ENCODE measurements at regions not wholly inside any gene's neighbourhood (a gene's known extent, or its start where the extent isn't known, plus 50 kb on each side); places are given as distances from the start of the nearest gene placed in this dataset.
A peak's percentile ranks its signal among the peaks of the same experiment; 100 is the strongest.

DNA sequence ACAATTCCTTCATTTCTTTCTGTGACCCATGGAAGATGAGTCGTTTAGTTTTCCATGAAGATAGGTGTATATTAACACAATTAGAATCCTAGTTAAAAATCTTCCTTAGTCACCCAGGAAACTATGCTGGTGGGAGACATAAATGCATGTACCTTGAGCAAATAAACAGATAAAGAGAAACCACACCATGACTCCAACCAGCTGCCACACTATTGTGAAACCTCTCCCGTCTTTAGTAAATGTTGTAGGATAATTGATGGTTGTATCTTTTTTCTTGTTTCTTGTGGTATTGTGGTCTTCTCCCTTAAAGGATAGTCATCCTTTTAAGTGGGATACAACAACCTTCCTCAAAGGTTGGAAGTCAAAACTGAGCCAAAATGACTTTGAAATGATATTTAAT is 103.8 kb upstream of the LEF1 start:
- TF ChIP-seq, protein P1, sequence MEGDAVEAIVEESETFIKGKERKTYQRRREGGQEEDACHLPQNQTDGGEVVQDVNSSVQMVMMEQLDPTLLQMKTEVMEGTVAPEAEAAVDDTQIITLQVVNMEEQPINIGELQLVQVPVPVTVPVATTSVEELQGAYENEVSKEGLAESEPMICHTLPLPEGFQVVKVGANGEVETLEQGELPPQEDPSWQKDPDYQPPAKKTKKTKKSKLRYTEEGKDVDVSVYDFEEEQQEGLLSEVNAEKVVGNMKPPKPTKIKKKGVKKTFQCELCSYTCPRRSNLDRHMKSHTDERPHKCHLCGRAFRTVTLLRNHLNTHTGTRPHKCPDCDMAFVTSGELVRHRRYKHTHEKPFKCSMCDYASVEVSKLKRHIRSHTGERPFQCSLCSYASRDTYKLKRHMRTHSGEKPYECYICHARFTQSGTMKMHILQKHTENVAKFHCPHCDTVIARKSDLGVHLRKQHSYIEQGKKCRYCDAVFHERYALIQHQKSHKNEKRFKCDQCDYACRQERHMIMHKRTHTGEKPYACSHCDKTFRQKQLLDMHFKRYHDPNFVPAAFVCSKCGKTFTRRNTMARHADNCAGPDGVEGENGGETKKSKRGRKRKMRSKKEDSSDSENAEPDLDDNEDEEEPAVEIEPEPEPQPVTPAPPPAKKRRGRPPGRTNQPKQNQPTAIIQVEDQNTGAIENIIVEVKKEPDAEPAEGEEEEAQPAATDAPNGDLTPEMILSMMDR (IDR thresholded peaks at IDR 0.05; ENCODE audit: control extremely low read depth, extremely low read depth), result no peak
- no peak overlapping the region for H3K4me3 ChIP-seq

DNA sequence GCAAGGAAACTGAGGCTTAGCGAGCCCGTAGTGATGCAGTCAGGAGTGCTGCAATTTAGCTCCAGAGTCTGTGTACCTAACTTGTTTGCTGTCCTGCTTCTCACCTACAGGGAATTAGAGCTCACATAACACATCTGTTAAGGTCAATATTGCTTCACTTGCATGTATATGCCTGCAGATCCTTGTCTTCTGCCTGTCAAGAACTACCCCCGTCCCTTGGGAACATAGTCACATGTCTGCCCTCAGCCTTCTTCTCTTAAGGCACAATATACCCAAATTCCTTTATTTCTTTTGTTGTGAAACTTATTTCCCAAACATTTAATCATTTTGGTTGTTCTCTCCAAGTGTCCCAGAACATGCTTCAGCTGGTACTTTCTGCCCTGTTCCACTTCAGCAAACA is 103.3 kb upstream of the LEF1 start:
- 73 to 85% methylated on average over 3 of the region's 3 CpGs for WGBS, 2 donors
- no peak overlapping the region for H3K27ac ChIP-seq (ENCODE audit: low read depth in 1 of 2, low read length in 1 of 2)
- H3K9me3 ChIP-seq (ENCODE audit: control insufficient read depth in 4 of 4, insufficient read depth in 3 of 4, low read length in 3 of 4), result no peaks in the 10 kb centered on the region
- ATAC-seq (ENCODE audit: insufficient read depth, low FRiP score) (no peak), DNase-seq (peak in 1 of 3 donors; percentile 42)
- no peaks in the 10 kb centered on the region for H3K4me1 ChIP-seq (ENCODE audit: control insufficient read depth in 5 of 5, insufficient read depth in 5 of 5, low read length in 5 of 5)
- TF ChIP-seq, protein P1 (IDR thresholded peaks at IDR 0.05; ENCODE audit: control extremely low read depth, extremely low read depth), result no peak
- H3K9ac ChIP-seq (ENCODE audit: insufficient read depth in 1 of 2, low read length in 2 of 2), result no peak overlapping the region
- H3K27me3 ChIP-seq (ENCODE audit: control insufficient read depth in 3 of 3, insufficient read depth in 3 of 3, low read length in 2 of 3), result no peaks in the 10 kb centered on the region
- H3K36me3 ChIP-seq (ENCODE audit: control insufficient read depth in 4 of 4, insufficient read depth in 4 of 4, low read length in 4 of 4), result no peaks in the 10 kb centered on the region
- H3K4me3 ChIP-seq, result no peak overlapping the region

More for the DNA sequence above, 103.8 kb upstream of the LEF1 start:
- no peaks in the 10 kb centered on the region for H3K4me1 ChIP-seq (ENCODE audit: control insufficient read depth in 5 of 5, insufficient read depth in 5 of 5, low read length in 5 of 5)
- no peak for DNase-seq
- no peak overlapping the region for H3K9ac ChIP-seq (ENCODE audit: insufficient read depth in 1 of 2, low read length in 2 of 2)
- no peaks in the 10 kb centered on the region for H3K27me3 ChIP-seq (ENCODE audit: control insufficient read depth in 3 of 3, insufficient read depth in 3 of 3, low read length in 2 of 3)
- no peak overlapping the region for H3K27ac ChIP-seq (ENCODE audit: low read depth in 1 of 2, low read length in 1 of 2)
- no peaks in the 10 kb centered on the region for H3K36me3 ChIP-seq (ENCODE audit: control insufficient read depth in 4 of 4, insufficient read depth in 4 of 4, low read length in 4 of 4)
- no peaks in the 10 kb centered on the region for H3K9me3 ChIP-seq (ENCODE audit: control insufficient read depth in 4 of 4, insufficient read depth in 3 of 4, low read length in 3 of 4)
- 68 to 74% methylated on average over 2 of the region's 2 CpGs for WGBS, 2 donors
- no peak for ATAC-seq (ENCODE audit: insufficient read depth, low FRiP score)

DNA sequence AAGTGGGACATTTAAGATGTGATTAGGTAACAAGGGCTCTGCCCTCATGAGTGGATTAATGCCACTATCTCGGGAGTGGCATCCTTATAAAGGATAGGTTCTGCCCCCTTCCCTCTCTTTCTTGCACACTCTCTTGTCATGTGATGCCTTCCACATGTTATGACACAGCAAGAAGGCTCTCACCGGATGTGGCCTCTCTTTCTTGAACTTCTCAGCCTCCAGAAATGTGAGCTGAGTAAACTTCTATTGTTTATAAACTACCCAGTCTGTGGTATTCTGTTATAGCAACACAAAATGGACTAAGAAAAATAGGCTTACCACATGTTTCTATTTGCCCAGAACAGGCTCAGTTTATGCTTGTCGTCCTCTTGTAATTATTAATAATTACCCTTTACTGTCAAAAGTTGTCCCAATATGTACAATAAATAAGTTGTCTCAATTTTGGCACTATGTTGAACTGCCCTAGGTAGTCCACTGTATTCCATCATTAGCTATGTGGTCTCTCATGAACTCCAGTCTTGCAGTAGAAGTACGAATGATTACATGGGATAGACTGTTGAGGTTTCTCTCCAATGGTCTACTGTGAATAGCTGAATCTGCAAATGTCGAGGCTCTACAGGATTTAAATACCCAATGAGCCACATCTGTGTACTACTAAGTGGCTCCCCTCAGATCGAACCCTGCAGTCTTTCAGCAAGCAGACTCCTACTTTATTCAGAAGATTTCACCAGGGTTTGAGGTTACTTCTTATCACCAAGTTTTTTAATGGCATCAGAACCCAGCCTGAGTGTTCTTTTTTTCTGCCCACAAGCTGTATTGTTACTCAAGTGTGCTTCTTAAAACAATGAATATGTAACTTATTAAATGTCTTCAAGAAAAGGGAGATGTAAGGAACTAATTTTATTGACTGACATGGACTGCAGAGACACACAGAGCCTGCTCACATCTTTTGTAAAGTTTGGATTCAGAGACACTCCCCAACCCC is 102.0 kb upstream of the LEF1 start:
- WGBS, 2 donors, result 61 to 72% methylated on average over 6 of the region's 6 CpGs
- TF ChIP-seq, protein P1 (IDR thresholded peaks at IDR 0.05; ENCODE audit: control extremely low read depth, extremely low read depth), result no peak
- no peak overlapping the region for H3K9ac ChIP-seq (ENCODE audit: insufficient read depth in 1 of 2, low read length in 2 of 2)
- peak in 2 of 3 donors; percentile 18 to 36 for DNase-seq
- no peak for ATAC-seq (ENCODE audit: insufficient read depth, low FRiP score)
- no peaks in the 10 kb centered on the region for H3K36me3 ChIP-seq (ENCODE audit: control insufficient read depth in 4 of 4, insufficient read depth in 4 of 4, low read length in 4 of 4)
- no peak overlapping the region for H3K4me3 ChIP-seq
- no peaks in the 10 kb centered on the region for H3K27me3 ChIP-seq (ENCODE audit: control insufficient read depth in 3 of 3, insufficient read depth in 3 of 3, low read length in 2 of 3)
- no peak overlapping the region for H3K27ac ChIP-seq (ENCODE audit: low read depth in 1 of 2, low read length in 1 of 2)
- no peaks in the 10 kb centered on the region for H3K9me3 ChIP-seq (ENCODE audit: control insufficient read depth in 4 of 4, insufficient read depth in 3 of 4, low read length in 3 of 4)
- no peaks in the 10 kb centered on the region for H3K4me1 ChIP-seq (ENCODE audit: control insufficient read depth in 5 of 5, insufficient read depth in 5 of 5, low read length in 5 of 5)
